Loucy (cell line): ENCODE measurements at regions not wholly inside any gene's neighbourhood (a gene's known extent, or its start where the extent isn't known, plus 50 kb on each side); places are given as distances from the start of the nearest gene placed in this dataset.

ENCODE experiments used
- CTCF ChIP-seq: fragments of 200-600 bp; sonication (generic); conservative IDR thresholded peaks from 2 replicates; pipeline ENCODE4 v1.5.1; 2014; ENCODE audit warnings: mild to moderate bottlenecking, antibody characterized with exemption, low read length
- EZH2phosphoT487 ChIP-seq: fragments of 200-600 bp; IDR thresholded peaks from 2 replicates; pipeline ENCODE4 v1.6.1; 2018; ENCODE audit warnings: antibody characterized with exemption, mild to moderate bottlenecking, moderate library complexity, borderline replicate concordance

DNA sequence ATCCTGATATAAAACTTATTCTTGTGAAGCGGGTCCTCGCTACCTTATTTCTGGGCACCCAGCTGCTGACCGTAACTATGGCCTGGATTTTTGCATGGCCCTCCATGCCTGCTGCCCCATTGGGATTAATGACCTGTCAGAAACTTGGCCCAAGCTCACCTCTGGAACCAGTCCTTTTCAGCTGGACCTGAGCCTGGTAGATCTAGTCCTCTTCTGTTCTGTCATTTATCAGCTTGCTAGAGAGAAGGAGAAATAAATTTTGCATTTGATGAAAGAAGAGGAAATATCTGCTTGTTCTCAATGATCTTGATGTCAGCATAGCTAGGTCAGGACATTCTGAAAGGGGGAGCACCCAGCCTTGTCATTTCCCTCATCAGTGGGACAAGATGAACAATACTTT is 387.8 kb upstream of the LARGE1 start:
- TF ChIP-seq CTCF, result no peak
- TF ChIP-seq EZH2phosphoT487, result no peak
